ENCODE measurements at regions not wholly inside any gene's neighbourhood (a gene's known extent, or its start where the extent isn't known, plus 50 kb on each side); places are given as distances from the start of the nearest gene placed in this dataset.
A peak's percentile ranks its signal among the peaks of the same experiment; 100 is the strongest.

DNA sequence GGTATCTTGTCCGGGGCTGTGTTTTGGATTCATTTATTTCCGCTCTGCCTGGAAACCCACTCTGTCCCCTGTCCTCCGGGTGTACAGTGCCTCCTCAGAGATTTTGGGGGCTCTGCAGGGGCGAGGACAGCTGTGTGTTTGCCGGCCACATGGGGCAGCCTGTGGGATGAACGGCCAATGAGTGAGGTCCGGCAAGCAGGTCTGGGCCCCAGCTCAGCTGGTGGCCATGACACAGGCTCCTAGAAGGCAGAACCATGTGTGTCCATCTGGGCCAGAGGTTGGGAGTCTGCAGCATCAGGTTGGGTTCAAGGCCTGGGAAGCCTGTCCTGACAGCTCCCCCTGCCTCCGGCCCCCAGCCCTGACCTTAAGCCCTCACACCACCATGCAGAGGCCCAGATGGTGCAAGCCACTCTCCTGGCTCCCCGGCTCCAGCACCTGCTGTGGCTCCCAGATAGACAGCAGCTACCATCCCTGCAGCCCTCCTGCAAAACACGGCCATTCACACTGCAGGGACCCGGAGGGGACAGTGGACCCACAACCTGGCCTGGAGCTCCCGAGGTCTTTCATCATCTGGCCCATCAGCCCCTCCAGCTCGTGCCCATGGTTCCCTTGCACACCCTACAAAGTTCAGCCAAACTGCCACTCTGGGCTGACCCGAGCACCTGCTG, 220.1 kb upstream of the C14orf180 start:
- no peak for DNase-seq

GRCh38 chr14:104359969-104360442, 219.6 kb upstream of the C14orf180 start:
- no peak for DNase-seq

DNA sequence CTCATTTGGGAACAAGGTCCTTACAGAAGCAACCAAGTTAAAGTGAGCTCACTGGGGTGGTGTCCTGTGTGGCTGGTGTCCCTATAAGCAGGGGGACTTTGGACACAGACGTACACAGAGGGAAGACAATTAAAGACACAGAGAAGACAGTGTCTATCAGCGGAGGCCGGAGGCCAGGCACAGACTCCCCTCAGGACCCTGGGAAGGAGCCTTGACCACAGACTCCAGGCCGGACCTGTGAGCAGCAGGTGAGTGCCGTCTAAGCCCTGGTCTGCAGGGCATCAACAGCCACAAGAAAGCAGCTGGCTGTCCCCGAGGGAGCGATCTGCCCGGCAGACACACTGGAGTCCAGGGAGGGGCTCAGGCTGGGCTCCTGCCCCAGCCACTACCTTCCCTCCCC, 219.1 kb upstream of the C14orf180 start:
- no peak for DNase-seq

DNA sequence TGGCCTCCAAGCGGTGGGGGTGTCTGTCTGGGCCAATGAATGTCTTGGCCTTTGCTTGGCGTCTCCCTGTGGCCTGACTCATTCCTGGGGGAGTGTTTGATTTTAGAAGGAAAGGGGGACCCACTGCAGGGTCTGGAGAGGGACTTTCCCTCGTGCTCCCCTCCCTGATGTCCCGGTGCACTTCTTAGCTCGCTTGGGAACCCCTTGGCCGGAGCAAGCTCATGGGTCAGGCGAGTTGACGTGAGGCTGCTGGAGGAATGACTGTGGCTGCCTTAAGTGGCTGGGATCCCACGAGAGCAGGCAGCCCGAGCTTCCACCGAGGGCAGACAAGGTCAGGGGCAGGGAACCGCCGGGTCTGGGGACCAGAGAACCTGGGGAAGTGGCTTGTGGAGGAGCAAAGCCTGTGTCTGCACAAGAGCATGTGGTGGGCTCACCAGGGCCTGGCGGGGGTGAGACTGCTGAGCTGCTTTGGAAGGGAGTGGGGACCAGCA, 218.4 kb upstream of the C14orf180 start:
- no peak for DNase-seq

DNA sequence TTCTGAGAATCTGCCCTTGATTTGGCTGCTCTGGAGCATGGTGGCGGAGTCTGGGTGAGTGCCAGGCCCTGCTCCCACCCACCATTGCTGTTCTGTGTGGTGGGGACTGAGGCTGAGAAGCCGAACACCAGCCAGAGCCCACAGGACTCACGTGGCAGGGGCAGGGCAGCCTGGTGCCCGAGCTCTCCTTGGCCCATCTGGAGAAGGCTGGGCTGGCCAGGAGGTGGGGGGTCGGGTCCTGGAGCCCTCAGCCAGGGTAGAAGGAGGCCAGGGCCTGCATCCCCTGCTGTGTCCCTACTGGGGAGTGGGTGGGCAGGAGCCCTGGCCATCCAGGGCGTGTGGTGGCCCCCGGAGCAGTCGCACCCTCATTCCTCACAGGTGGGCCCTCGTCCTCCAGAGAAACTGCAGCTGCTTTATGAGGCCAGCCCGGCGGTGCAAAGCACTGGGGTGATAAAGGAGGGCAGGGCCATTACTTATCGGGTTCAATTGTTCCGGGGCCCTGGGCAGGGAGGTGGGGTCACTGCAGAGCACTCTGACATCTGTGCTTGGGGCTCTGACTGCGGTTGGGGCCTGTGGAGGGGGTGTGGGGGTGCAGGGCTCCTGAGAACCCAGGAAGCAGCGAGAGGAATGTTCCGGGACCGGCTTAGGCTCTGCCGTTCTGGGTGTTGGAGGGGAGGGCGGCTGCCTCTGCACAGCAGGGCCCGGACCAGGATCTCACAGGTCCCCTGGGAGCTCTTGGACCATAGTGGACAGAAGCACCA, 217.5 kb upstream of the C14orf180 start:
- DNase-seq: no peak

DNA sequence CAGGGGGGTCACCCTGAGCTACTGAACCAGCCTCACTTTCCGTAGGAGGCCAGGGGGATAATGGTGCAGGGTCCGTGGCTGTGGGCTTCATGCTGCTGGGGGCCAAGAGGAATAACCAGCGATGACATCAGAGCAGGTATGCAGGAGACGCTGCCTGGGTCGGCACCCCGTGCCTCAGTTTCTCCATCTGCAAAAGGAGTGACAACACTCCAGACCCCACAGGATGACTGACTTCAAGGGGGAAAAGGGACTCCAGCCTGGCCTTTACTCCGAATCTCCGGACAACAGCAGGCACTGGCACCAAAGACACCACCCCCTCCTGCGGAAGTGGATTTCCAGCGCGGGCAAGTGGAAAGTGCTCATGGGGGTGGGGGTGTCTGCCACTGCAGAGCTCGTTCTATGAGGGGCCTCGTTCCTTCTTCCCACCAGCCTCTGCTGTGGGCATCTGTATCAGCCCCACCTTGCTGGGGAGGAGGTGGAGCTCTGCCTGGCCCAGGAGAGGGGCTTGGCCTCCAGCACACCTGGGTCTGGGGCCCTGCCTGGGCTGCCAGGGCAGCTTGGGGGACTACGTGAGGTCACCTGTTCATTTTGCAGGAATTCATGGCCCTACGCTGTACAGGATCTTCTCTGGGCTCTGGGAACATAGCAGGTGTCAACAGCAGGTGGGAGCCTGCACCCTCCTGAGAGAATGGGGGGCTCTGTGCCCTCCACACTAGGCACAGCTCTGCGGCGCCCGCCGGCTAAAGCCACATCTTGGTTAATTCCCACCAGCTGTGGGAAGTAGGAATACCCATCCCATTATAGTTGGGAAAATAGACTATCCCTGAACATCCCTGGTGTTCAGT, 216.6 kb upstream of the C14orf180 start:
- no peak for DNase-seq

DNA sequence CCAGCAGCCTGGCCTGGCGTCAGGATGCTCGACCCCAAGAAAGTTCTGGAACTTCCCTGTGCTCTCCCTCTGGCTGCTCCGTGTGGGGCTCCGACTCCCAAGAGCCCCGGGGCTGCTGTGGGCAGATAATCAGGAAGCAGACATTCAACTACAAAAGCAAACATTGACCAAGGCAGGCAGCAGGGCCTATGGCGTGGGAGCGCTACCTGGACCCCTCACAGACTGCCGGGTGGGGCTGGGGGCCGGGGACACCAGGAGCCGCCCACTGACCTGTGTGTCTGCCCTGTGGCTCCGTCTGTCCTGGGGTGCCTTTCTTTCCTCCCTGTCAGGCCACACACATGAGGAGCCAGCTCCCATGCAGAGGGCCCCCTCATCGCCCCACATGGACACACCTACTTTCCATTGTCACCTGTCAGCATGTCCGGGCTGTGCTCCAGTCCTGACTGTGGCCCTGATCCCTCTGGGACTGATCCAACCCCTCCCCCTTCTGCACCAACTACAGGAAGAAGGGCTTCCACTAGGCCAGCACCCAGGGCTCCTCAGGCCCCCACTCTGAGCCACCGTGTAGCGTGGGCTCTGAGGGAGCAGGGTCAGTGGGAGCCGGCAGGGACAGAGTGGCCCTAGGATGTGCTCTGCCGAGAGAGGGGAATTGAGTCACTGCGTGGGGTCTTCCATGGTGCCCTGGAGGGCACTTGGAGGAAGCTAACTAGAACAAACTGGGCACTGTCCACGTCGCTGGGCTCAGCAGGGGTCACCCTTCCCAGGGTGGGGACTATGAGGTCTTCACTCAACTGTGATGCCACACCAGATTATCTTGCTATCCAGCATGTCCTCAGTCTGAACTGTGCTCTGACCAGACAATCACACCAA, 215.4 kb upstream of the C14orf180 start:
- no peak for DNase-seq

DNA sequence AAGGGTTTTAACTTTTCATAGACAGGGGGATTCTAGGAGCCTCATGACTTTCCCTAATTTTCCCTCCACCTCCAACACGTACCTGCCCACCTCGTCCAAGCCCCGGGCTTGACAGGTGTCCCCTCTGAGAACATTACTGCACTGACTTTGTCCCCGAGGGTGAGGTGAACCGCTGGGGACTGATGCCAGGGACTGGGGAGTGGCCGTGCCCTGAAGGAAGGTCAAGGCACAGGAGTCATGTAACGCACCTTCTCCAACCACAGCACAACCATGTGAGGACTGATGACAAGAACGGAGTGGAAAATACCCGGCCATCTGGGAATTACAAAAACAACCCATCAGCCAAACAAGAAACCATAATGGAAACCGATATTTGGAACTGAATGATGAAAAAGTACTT, 214.7 kb upstream of the C14orf180 start:
- no peak for DNase-seq

GRCh38 chr14:104366931-104367865, 212.4 kb upstream of the C14orf180 start:
- DNase-seq: no peak

DNA sequence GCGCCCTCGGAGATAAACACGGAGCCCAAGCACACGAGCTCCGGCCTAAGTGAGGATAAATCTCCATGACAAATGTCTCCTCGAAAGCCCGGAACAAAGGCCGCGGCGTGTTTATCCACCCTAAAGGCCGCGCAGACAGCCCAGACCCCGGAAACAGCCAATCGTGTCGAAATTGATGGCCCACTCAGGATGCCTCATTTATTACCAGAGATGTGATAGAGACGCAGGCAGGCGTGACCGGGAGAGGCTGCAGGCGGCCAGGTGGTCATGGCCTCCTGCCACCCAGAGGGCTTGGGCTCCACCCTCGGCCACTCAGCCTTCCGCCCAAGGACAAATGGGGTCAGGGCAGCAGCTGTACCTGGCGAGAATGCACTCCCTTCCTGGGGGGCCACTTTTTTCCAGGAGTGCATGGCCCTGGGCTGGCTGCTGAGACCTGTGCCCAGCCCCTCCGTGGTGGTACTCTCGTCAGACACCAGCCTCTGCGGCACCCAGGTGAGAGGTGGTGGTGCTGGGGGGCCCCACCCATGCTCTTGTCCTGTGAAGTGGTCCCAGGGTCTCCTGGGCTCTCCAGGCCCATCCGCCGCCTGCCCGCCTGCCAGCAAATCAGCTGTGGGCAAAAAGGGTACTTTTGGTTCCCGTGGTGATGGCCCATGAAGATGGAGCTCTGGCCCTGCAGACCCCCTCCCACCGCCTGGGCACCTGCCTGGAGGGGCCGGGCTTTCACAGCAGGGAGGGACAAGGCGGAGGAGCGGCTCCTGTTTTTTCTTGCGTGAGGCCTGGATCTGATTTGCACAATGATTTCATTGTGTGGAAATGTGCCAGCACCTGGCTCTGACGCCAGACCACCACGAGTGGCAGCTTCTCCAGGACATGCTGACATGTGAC, 211.5 kb upstream of the C14orf180 start:
- no peak for DNase-seq

GRCh38 chr14:104368751-104369100, 210.8 kb upstream of the C14orf180 start:
- DNase-seq: no peak

DNA sequence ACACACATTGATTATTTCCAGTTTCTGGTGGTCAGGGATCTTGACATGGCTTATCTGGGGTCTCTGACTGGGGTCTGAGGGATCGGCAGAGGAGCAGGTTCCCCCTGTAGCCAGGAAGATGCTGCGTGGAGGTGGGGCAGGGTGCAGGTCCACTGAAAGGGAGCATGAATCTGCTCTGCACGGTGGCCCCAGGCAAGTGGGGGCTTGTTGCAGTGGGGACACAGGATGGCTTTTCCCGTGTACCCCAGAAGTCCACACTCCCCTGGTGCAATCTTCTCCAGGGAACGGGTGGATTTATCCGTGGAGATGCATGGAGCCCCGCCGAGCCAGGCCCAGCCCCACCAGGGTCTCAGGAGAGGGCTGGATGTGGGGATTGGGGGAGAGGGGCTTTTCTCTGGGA, 210.4 kb upstream of the C14orf180 start:
- DNase-seq: no peak

DNA sequence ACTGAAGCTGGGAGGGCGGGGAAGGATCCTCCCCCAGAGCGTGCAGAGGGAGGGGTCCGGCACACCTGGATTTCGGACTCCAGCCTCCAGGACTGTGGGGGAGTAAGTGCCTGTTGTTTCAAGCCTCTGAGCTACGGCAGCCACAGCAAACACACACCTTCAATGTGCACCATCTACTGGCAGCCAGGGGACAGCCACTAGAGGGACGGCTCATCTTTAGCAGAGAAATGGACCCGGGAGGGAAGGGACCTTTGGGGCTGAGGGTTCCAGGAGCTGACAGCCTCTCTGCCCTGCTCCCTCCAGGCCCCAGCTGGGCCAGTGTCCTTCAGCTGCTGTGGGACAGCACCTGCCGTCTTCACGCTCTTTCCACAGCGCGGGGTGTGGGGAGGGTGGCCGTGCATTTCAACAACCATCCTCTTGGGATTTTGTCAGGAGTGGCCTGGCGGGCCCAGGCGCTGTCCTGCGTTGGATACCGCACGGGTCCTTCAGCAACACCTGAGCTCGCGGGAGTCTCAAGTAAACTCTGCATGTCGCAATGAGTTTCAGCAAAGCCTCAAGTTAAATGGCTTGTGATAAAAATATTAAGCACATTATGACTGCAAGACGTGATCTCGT, 209.2 kb upstream of the C14orf180 start:
- DNase-seq: peak; percentile 41

DNA sequence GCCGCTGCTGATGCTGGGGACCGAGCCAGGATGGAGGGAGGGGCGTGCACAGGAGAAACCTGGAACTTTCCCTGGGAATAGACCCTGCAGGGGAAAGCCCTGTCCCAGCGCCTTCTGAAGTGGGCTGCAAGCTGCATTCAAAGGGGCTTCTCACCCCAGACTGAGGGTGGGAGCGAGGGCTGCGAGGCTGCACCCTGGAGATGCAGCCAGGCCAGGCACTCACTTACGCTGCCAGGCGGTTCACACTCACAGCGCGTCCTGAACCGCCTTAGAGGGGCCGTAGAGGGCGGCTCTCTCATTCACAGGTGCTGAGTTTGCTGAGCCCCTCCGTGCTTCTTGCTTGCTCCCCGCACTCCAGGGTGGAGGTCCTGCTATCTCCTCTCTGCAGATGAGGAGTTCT, 208.5 kb upstream of the C14orf180 start:
- DNase-seq: no peak

- no peak for DNase-seq
These were observed 207.6 kb upstream of the C14orf180 start for GRCh38 chr14:104371917-104372316.

DNA sequence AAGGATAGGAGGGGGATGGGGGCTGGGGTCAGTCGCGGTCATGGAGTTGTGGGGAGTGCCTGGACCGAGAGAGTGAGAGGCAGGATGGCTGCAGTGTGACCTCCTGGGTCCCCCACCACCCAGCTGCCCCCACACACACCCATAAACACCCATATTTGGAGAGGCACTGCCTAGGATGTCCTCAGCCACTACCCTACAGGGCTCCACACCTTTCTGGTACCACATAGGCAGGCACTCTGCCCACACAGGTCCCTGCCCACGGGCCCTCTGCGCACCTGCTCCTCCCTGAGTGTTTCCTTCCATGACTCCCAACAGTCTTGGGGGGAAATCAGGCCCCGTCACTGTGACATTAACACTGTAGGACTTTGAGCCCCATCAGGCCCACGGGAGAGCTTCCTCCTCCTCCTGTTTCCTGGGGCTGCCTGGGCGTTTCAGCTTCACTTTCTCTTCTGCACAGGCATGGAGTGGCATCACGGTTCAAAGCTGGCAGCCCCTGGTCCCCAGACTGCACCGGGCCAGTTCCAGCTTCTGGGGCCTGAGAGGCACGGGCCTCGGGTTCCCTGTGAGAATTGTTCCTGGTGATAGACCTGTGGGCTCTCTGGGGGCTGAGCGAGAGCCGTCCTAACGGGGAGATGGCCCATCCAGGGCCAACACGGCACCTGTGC, 207.0 kb upstream of the C14orf180 start:
- DNase-seq: no peak

- no peak for DNase-seq
These were observed 206.3 kb upstream of the C14orf180 start for GRCh38 chr14:104373055-104373854.

Data from hematopoietic multipotent progenitor cell treated with erythropoietin and hydrocortisone succinate and interleukin-3 and kit ligand, for 4 days (in vitro differentiated cells).